ENCODE measurements at regions not wholly inside any gene's neighbourhood (a gene's known extent, or its start where the extent isn't known, plus 50 kb on each side); places are given as distances from the start of the nearest gene placed in this dataset.
"Not testable (repeated sequence)": the region's sequence is repeated elsewhere in the genome, so short reads cannot be mapped to it uniquely, and the experiment has no call there.

GRCh38 chr9:78383130-78383529, 86.2 kb downstream of the PSAT1 start:
- DNase-seq, result no peak

GRCh38 chr9:78386348-78386747, 89.4 kb downstream of the PSAT1 start:
- DNase-seq, result no peak

DNA sequence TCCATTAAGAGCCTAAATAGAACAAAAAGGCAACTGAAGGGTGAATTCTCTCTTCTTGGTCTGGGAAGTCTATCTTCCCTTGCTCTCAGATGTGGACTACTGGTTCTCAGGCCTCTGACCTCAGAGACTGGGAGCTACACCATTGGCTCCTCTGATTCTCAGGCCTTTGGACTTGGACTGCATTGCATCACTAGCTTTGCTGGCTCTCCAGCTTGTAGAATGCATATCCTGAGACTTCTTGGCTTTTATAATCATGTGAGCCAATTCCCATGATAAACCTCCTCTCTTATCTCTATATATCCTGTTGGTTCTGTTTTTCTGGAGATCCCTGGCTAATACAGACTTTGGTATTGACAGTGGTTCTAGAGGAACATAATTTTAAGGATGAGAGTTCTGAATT, 89.8 kb downstream of the PSAT1 start:
- DNase-seq, result no peak

DNA sequence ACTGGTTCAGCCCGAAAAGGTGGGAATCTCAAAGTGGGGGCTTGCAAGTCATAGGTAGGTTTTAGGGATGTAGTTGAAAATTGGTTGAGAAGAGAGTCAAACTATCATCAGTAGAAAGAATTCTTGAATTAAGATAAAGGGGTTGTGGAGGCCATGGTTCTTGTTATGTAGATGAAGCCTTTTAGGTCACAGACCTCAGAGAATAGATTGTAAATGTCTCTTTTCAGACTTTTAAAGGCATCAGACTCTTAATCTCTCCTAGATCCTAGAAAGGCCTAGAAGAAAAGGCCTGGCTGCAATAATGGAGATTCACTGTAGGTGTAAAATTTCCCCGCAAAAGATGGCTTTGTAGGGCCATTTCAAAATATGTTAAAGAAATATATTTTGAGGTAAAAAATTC, 96.4 kb downstream of the PSAT1 start:
- DNase-seq, result no peak

DNA sequence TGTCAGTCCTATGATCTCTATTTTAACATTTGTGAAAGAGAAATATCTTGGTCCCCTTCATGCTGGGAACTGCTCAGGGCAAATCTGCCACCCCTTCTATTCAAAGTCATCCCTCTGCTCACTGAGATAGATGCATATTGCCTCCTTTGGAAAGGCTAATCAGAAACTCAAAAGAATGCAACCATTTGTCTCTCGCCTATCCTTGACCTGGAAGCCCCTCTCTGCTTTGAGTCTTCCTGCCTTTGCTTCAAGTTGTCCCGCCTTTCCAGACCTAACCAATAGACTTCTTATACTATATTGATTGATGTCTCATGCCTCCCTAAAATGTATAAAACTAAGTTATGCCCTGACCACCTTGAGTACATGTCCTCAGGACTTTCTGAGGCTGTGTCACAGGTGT, 97.0 kb downstream of the PSAT1 start:
- DNase-seq, result no peak

DNA sequence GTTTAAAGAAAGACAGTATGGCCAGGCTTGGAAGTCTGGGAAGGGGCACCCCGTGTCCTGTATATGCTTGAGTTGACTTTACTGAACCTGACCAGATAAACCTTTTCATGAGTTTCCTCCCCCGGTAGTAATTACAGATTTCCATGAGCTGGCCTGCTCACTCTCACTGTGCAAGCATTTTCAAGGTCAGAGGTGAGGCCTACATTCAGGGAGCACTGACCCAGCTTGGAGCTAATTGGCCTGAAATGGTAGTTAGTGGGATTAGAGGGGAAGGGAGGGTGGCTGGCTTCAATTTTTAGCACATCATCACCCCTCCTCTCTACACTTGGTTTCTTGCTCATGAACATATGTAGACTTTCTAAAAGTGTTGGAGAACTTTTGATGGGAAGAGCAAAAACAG, 99.2 kb downstream of the PSAT1 start:
- no peak for DNase-seq

- DNase-seq, result no peak
Measured at GRCh38 chr9:78397045-78397444, 100.1 kb downstream of the PSAT1 start.

DNA sequence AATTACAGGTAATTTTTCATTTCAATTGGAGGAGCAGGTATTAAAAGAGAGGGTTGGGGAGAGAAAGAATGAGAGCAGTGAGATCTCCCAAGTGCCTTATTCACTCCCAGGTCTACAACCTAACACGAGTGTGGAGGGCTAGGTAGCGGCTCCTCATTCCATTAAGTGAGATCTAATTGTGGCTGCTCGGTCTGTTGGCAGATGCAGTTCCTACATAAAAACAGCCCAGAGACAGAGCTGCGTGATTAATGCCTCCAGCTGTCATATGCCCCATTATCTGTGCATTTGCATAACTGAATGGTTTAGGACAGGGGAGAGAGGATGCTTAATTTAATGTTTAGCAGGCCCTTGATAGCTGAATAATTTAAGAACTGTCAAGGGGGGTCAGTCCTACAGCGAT, 100.5 kb downstream of the PSAT1 start:
- peak; percentile 12 for DNase-seq

DNA sequence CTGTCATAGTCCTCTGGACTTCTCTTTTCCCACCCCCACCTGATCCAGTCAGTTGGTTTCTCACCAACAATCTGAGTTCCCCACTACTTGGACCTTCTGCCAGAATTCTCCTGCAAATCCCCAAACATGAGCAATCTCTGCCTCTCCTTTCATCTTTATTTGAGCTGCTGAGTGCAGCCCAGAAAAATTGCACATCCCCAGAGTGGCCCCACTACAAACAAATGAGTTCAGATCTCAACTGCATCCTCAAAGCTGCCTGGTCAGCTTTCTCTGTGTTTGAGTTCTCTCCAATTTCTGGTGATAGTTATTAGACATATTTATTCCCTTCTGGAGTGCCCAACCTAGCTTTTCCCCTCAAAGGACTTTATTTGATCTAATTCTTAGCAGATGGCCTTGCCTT, 102.2 kb downstream of the PSAT1 start:
- no peak for DNase-seq

DNA sequence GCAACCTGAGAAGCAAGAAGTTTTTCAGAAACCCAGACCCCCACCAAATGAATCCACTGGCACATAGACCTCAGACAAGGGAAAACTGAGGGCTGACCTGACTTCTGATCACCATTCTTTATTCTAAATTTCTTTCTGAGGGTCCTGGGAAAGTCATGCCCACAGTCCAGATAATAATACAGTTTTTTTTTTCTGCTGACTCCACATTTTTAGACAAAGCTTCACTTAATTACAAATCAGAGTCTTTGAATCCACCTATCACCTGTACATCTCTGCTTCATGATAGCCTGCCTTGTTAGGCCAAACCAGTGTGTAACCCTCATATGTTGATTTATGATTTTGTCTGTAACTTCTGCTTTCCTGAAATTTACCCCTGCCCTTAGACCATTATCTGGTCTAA, 103.6 kb downstream of the PSAT1 start:
- no peak for DNase-seq

DNA sequence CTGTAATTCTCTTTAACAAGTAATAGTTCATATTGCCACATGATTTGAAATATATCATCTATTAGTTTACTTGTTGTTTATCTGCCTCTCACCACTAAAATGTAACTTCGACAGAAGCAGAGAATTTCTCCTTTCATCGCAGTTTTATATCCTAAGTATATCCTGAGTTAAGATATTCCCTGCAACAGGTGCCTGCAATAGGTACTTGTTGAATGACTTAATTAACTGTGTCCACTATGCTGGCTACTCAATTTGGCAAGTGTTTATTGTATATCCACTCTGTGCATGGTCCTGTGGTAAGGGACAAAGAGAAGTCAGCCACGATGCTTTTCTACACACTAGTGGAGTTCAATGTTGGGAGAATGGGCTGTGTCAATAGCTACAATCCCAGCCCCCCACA, 108.5 kb downstream of the PSAT1 start:
- no peak for DNase-seq

GRCh38 chr9:78406146-78406545, 109.2 kb downstream of the PSAT1 start:
- no peak for DNase-seq

- DNase-seq, result no peak
Measured at GRCh38 chr9:78406933-78407332, 110.0 kb downstream of the PSAT1 start.

GRCh38 chr9:78407636-78408312, 110.8 kb downstream of the PSAT1 start:
- DNase-seq, result no peak

DNA sequence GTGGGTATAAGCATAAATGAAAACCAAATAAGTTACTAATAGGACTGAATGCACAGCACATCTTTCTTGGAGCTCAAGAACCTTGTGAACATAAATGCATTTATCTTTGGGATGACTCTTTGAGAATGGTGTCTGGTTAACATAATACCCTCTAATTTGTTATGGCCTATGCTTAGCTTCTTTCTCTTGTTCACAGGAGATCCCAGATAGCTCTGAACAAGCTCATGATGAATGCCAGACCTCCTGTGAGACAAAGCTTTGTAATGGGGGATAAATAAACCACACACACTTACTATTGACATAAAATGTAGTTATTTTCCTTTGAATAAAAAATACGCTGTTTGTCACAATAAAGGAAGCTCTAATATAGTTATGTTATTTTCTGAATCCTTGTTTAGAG, 111.5 kb downstream of the PSAT1 start:
- peak; percentile 15 for DNase-seq

GRCh38 chr9:78409928-78410510, 113.1 kb downstream of the PSAT1 start:
- not testable (repeated sequence) for DNase-seq

- DNase-seq, result no peak
Measured at GRCh38 chr9:78422309-78422708, 125.4 kb downstream of the PSAT1 start.

GRCh38 chr9:78424299-78424698, 127.4 kb downstream of the PSAT1 start:
- no peak for DNase-seq

DNA sequence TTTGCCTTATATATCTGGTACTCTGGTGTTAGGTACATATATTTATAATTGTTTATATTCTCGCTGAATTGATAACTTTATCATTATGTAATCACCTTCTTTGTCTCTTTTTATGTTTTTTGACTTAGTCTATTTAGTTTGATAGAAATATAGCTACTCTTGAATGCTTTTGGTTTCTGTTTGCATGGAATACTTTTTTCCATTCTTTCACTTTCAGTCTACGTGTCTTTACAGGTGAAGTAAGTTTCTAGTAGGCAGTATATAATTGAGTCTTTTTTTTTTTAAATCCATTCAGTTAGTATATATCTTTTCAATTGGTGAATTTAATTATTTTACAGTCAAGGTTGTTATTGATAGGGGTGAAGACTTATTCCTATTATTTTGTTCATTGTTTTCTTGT, 131.7 kb downstream of the PSAT1 start:
- no peak for DNase-seq

DNA sequence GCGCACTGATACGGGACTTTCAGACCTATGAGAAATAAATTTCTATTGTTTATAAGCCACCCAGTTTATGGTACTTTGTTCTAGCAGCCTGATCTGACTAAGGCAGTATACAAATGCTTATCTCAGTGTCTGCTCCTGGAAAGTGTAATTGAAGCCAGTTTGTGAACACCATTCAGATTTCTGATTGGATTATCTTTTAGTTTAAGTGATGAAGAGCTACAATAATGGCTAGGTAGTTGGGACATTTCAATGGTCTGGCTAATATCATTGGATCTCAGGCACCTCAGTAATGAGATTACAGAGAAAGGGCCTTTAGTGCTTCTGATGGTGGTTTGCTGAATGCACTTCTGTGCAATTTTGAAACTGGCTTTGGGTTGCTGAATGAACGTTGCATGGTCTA, 133.5 kb downstream of the PSAT1 start:
- DNase-seq, result no peak

DNA sequence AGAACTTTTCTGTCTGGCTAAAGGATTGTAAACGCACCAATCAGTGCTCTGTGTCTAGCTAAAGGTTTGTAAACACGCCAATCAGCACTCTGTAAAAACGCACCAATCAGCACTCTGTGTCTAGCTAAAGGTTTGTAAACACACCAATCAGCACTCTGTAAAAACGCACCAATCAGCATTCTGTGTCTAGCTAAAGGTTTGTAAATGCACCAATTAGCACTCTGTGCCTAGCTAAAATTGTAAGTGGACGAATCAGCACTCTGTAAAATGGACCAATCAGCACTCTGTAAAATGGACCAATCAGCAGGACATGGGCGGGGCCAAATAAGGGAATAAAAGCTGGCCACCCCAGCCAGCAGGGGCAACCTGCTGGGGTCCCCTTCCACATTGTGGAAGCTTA, 134.1 kb downstream of the PSAT1 start:
- DNase-seq, result not testable (repeated sequence)

DNA sequence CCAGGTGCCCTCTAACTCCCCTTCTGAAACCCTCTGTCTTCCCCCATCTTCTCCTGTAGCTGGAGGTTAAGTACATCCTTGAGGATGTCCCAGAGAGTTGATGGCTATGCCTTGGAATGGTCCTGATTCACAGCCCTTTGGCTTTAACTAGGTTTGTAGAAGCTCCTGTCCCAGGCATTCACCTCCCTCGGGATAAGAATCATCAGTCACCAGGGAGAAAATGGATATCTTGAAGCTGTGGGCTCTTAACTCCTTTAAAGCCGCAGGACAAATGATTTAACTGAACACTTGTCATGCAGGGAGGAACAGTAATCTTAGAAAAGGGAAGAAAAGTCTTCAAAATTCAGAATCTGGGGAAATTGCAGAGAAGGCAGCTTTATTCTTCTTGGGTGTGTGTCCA, 139.9 kb downstream of the PSAT1 start:
- no peak for DNase-seq

DNA sequence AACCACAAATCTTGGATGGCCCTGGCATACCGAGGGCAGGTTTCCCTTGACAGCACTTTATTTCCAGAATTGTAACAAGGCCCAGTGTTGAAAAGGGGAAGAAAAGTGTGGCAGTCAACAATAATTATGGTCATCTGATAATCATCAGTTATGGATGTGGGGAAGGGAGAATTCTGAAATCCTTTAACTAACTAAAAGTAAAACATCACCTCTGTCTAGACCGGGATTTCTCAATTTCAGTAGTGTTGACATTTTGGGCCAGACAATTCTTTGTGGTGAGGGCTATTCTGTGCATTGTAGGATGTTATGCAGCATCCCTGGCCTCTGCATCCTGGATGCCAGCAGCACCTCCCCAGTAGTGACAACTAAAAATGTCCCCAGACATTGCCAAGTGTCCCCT, 140.4 kb downstream of the PSAT1 start:
- DNase-seq, result no peak

GRCh38 chr9:78437806-78438205, 140.9 kb downstream of the PSAT1 start:
- DNase-seq, result no peak

DNA sequence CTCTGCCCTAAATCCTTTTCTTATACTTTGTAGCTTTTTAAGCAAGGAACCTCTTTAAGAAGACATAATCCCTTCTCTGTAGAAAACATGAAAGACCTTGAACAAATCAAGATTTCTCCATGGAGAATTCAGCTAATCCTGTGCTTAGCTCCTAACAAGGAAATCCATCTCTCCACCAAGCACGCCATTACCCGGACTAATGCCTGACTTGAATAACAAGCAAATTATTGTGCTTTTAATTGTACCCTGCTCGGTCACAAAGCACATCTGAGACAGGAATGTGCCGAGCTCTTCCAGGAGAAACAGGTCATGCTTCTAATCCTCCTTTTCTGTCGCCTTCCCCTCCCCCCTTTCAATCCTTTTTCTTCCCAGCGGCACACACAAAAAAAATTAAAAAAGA, 141.3 kb downstream of the PSAT1 start:
- DNase-seq, result peak; percentile 7
